ENCODE measurements at regions not wholly inside any gene's neighbourhood (a gene's known extent, or its start where the extent isn't known, plus 50 kb on each side); places are given as distances from the start of the nearest gene placed in this dataset.
"Not testable (repeated sequence)": the region's sequence is repeated elsewhere in the genome, so short reads cannot be mapped to it uniquely, and the experiment has no call there.

- DNase-seq (ENCODE audit: low spot score): no peak
Observed at GRCh38 chr4:38334791-38335190, 329.2 kb upstream of the KLF3 start.

GRCh38 chr4:38338939-38339338 is 325.1 kb upstream of the KLF3 start:
- not testable (repeated sequence) for DNase-seq (ENCODE audit: low spot score)

GRCh38 chr4:38343608-38344007 is 320.4 kb upstream of the KLF3 start:
- DNase-seq (ENCODE audit: low spot score): no peak

GRCh38 chr4:38344929-38345328 is 319.1 kb upstream of the KLF3 start:
- no peak for DNase-seq (ENCODE audit: low spot score)

GRCh38 chr4:38347251-38347650 is 316.7 kb upstream of the KLF3 start:
- no peak for DNase-seq (ENCODE audit: low spot score)

GRCh38 chr4:38354421-38354820 is 309.6 kb upstream of the KLF3 start:
- no peak for DNase-seq (ENCODE audit: low spot score)

- no peak for DNase-seq (ENCODE audit: low spot score)
Observed at GRCh38 chr4:38354872-38355271, 309.1 kb upstream of the KLF3 start.

GRCh38 chr4:38356686-38357085 is 307.3 kb upstream of the KLF3 start:
- no peak for DNase-seq (ENCODE audit: low spot score)

- no peak for DNase-seq (ENCODE audit: low spot score)
Observed at GRCh38 chr4:38357546-38357945, 306.5 kb upstream of the KLF3 start.

GRCh38 chr4:38359113-38359512 is 304.9 kb upstream of the KLF3 start:
- no peak for DNase-seq (ENCODE audit: low spot score)

GRCh38 chr4:38360201-38360600 is 303.8 kb upstream of the KLF3 start:
- no peak for DNase-seq (ENCODE audit: low spot score)

- no peak for DNase-seq (ENCODE audit: low spot score)
Observed at GRCh38 chr4:38364383-38364963, 299.5 kb upstream of the KLF3 start.

- DNase-seq (ENCODE audit: low spot score): no peak
Observed at GRCh38 chr4:38365261-38365660, 298.7 kb upstream of the KLF3 start.

GRCh38 chr4:38365748-38366310 is 298.2 kb upstream of the KLF3 start:
- no peak for DNase-seq (ENCODE audit: low spot score)

- no peak for DNase-seq (ENCODE audit: low spot score)
Observed at GRCh38 chr4:38366456-38366855, 297.5 kb upstream of the KLF3 start.

- no peak for DNase-seq (ENCODE audit: low spot score)
Observed at GRCh38 chr4:38366997-38367396, 297.0 kb upstream of the KLF3 start.

- no peak for DNase-seq (ENCODE audit: low spot score)
Observed at GRCh38 chr4:38367642-38368174, 296.3 kb upstream of the KLF3 start.

GRCh38 chr4:38368613-38369012 is 295.4 kb upstream of the KLF3 start:
- DNase-seq (ENCODE audit: low spot score): no peak

- no peak for DNase-seq (ENCODE audit: low spot score)
Observed at GRCh38 chr4:38371391-38371851, 292.6 kb upstream of the KLF3 start.

GRCh38 chr4:38373375-38373774 is 290.6 kb upstream of the KLF3 start:
- no peak for DNase-seq (ENCODE audit: low spot score)

- no peak for DNase-seq (ENCODE audit: low spot score)
Observed at GRCh38 chr4:38377195-38377594, 286.8 kb upstream of the KLF3 start.

- DNase-seq (ENCODE audit: low spot score): no peak
Observed at GRCh38 chr4:38378478-38378877, 285.5 kb upstream of the KLF3 start.

- no peak for DNase-seq (ENCODE audit: low spot score)
Observed at GRCh38 chr4:38381788-38382187, 282.2 kb upstream of the KLF3 start.

- no peak for DNase-seq (ENCODE audit: low spot score)
Observed at GRCh38 chr4:38382520-38382919, 281.5 kb upstream of the KLF3 start.
